ENCODE measurements at regions not wholly inside any gene's neighbourhood (a gene's known extent, or its start where the extent isn't known, plus 50 kb on each side); places are given as distances from the start of the nearest gene placed in this dataset.
"Not testable (repeated sequence)": the region's sequence is repeated elsewhere in the genome, so short reads cannot be mapped to it uniquely, and the experiment has no call there.

DNA sequence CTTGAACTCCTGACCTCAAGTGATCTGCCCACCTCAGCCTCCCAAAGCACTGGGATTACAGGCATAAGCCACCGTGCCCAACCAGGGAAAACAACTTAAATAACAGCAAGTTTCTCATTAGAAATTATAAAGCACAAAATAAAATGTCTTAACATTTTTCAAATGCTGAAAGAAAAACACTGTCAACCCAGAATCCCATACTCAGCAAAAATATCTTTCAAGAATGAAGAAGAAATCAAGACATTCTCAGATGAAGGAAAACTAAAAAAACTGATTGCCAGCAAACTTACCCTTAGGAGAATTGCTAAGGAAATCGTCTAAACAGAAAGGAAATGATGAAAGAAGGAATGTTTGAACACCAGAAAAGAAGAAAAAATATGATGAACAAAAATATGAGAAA lies 191.1 kb upstream of the NR5A2 start:
- no peaks in the 10 kb centered on the region for H3K27me3 ChIP-seq
- no peak overlapping the region for H3K4me3 ChIP-seq
- no peaks in the 10 kb centered on the region for H3K4me1 ChIP-seq
- no peaks in the 10 kb centered on the region for H3K9me3 ChIP-seq
- H3K27ac ChIP-seq, result no peak overlapping the region
- no peaks in the 10 kb centered on the region for H3K36me3 ChIP-seq
- intact Hi-C loops (cut with DNase I), result loop anchor here (5.0 kb wide), 1 partner anchor 1271 kb away; no protein-coding TSS in a partner anchor
- no peak for TF ChIP-seq POLR2AphosphoS5 (IDR thresholded peaks at IDR 0.05; ENCODE audit: insufficient read depth in 1 of 2, low read depth in 1 of 2)
- DNase-seq (ENCODE audit: extremely low spot score in 2 of 2), result no peak

DNA sequence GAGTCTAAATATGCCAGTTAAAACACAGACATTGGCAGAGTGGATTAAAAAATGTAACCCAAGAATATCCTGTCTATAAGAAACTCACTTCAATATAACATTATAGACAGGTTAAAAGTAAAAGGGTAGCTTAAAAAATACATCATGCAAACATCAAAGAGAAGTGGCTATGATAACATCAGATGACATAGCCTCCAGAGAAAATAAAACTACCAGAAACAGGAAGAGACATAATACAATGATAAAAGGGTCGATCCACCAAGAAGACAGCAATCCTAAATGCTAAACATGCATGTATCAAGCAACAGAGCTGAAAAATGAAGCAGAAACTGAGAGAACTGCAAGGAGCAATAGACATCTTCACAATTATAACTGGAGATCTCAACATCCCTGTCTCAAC lies 190.2 kb upstream of the NR5A2 start:
- Histone ChIP-seq H3K4me1 (no peaks in the 10 kb centered on the region), H3K36me3 (no peaks in the 10 kb centered on the region), H3K27ac (no peak overlapping the region), H3K9me3 (no peaks in the 10 kb centered on the region), H3K4me3 (no peak overlapping the region), H3K27me3 (no peaks in the 10 kb centered on the region)
- intact Hi-C loops (cut with DNase I), result loop anchor here (5.0 kb wide), 1 partner anchor 1270 kb away; no protein-coding TSS in a partner anchor
- no peak for DNase-seq (ENCODE audit: extremely low spot score in 2 of 2)
- TF ChIP-seq, protein P1, sequence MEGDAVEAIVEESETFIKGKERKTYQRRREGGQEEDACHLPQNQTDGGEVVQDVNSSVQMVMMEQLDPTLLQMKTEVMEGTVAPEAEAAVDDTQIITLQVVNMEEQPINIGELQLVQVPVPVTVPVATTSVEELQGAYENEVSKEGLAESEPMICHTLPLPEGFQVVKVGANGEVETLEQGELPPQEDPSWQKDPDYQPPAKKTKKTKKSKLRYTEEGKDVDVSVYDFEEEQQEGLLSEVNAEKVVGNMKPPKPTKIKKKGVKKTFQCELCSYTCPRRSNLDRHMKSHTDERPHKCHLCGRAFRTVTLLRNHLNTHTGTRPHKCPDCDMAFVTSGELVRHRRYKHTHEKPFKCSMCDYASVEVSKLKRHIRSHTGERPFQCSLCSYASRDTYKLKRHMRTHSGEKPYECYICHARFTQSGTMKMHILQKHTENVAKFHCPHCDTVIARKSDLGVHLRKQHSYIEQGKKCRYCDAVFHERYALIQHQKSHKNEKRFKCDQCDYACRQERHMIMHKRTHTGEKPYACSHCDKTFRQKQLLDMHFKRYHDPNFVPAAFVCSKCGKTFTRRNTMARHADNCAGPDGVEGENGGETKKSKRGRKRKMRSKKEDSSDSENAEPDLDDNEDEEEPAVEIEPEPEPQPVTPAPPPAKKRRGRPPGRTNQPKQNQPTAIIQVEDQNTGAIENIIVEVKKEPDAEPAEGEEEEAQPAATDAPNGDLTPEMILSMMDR (IDR thresholded peaks at IDR 0.05), result no peak
- TF ChIP-seq POLR2A (IDR thresholded peaks at IDR 0.05), result no peak
- TF ChIP-seq POLR2AphosphoS5 (IDR thresholded peaks at IDR 0.05; ENCODE audit: insufficient read depth in 1 of 2, low read depth in 1 of 2), result no peak

DNA sequence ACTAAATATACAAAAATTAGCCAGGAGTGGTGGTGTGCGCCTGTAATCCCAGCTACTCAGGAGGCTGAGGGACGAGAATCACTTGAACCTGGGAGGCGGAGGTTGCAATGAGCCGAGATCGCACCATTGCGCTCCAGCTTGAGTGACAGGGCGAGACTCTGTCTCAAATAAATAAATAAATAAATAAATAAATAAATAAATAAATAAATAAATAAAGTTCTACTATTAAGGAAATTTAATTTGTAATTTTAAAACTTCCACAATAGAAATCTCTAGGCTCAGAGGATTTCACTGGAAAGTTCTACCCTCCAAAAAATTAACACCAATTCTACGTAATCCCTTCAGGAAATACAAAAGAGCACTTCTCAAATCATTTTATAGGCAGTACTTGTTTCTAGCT lies 187.9 kb upstream of the NR5A2 start:
- not testable (repeated sequence) for DNase-seq (ENCODE audit: extremely low spot score in 2 of 2); H3K36me3 ChIP-seq
- intact Hi-C loops (cut with DNase I), result loop anchor here (5.0 kb wide), 1 partner anchor 1268 kb away; no protein-coding TSS in a partner anchor

GRCh38 chr1:199843096-199843495 lies 184.4 kb upstream of the NR5A2 start:
- intact Hi-C loops (cut with DNase I); H3K9me3 ChIP-seq: not testable (repeated sequence)

More for the DNA sequence above, 187.9 kb upstream of the NR5A2 start:
- not testable (repeated sequence) for H3K9me3 ChIP-seq, H3K4me1 ChIP-seq, H3K27me3 ChIP-seq, H3K4me3 ChIP-seq, H3K27ac ChIP-seq

DNA sequence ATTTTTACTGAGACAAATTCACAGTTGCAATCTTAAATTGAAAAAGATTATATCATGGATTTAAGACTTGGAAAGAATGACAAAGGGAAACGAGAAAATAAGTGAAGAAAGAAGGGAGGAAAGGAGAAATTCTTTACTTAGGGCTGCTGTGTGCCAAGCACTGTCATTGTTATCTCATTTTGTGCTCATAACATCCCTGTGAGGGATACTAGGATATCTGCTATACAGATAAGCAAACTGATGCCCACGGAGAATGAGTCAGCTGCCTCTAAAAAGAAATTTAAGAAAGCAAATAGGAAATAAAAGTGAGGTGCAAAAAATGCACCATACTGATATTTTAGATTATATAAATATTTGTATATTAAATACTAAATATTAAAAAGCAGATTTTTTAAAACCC lies 183.6 kb upstream of the NR5A2 start:
- H3K27ac ChIP-seq, result no peak overlapping the region
- no peak overlapping the region for H3K4me3 ChIP-seq
- intact Hi-C loops (cut with DNase I), result no loop called here
- TF ChIP-seq POLR2AphosphoS5 (IDR thresholded peaks at IDR 0.05; ENCODE audit: insufficient read depth in 1 of 2, low read depth in 1 of 2) (no peak), POLR2A (IDR thresholded peaks at IDR 0.05) (no peak)
- TF ChIP-seq, protein P1 (IDR thresholded peaks at IDR 0.05), result no peak
- no peaks in the 10 kb centered on the region for H3K4me1 ChIP-seq
- H3K27me3 ChIP-seq, result no peaks in the 10 kb centered on the region
- H3K36me3 ChIP-seq, result no peaks in the 10 kb centered on the region
- H3K9me3 ChIP-seq, result no peaks in the 10 kb centered on the region
- DNase-seq (ENCODE audit: extremely low spot score in 2 of 2), result no peak

More at GRCh38 chr1:199843096-199843495, 184.4 kb upstream of the NR5A2 start:
- H3K27ac ChIP-seq; H3K4me1 ChIP-seq; H3K27me3 ChIP-seq; DNase-seq (ENCODE audit: extremely low spot score in 2 of 2); H3K4me3 ChIP-seq; H3K36me3 ChIP-seq: not testable (repeated sequence)

GRCh38 chr1:199847021-199847420 lies 180.5 kb upstream of the NR5A2 start:
- intact Hi-C loops (cut with DNase I), result no loop called here
- TF ChIP-seq POLR2AphosphoS5 (IDR thresholded peaks at IDR 0.05; ENCODE audit: insufficient read depth in 1 of 2, low read depth in 1 of 2), result no peak
- TF ChIP-seq, protein P1 (IDR thresholded peaks at IDR 0.05), result no peak
- no peak for TF ChIP-seq POLR2A (IDR thresholded peaks at IDR 0.05)
- H3K36me3 ChIP-seq, result no peaks in the 10 kb centered on the region
- no peak overlapping the region for H3K4me3 ChIP-seq
- H3K4me1 ChIP-seq, result no peaks in the 10 kb centered on the region
- no peak for DNase-seq (ENCODE audit: extremely low spot score in 2 of 2)
- H3K9me3 ChIP-seq, result no peaks in the 10 kb centered on the region
- no peaks in the 10 kb centered on the region for H3K27me3 ChIP-seq
- H3K27ac ChIP-seq, result no peak overlapping the region

All from vagina (tissue), 2 donors.